HG03342 (cell line): ENCODE measurements at regions not wholly inside any gene's neighbourhood (a gene's known extent, or its start where the extent isn't known, plus 50 kb on each side); places are given as distances from the start of the nearest gene placed in this dataset.

Experiments used
- ATAC-seq: cut with Tn5 transposase; IDR thresholded peaks from one replicate; pipeline ENCODE4 v1.9.1; 2021; ENCODE audit warnings: mild to moderate bottlenecking, moderate library complexity; ENCODE audit not compliant: unreplicated experiment

GRCh38 chr3:64957408-64958198 is 269.8 kb upstream of the ADAMTS9 start:
- no peak for ATAC-seq

- no peak for ATAC-seq
These were observed 269.0 kb upstream of the ADAMTS9 start for GRCh38 chr3:64956711-64957325.

GRCh38 chr3:64954995-64955636 is 267.3 kb upstream of the ADAMTS9 start:
- ATAC-seq = no peak

GRCh38 chr3:64945171-64945729 is 257.4 kb upstream of the ADAMTS9 start:
- ATAC-seq = no peak

DNA sequence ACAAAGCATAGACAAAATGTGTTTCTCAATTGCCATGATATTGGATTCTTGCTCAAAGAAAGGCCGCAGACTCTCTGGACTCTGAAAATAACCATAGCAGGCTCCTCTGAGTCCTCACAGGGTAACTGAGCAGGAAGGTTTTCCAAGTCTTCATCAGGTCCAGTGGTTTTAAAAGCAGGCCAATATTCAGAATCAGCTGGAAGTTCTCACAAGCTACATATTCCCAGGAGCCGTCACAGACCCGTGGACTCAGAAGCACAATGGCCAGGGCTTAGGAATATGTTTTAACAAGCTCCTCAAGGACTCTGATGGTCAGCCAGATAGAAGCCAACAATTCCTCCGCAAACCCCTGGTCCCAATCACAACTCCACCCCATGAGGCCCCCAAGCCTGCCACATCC is 256.1 kb upstream of the ADAMTS9 start:
- no peak for ATAC-seq

GRCh38 chr3:64940596-64941348 is 253.0 kb upstream of the ADAMTS9 start:
- ATAC-seq = no peak

- ATAC-seq = no peak
These were observed 252.1 kb upstream of the ADAMTS9 start for GRCh38 chr3:64939747-64940450.

DNA sequence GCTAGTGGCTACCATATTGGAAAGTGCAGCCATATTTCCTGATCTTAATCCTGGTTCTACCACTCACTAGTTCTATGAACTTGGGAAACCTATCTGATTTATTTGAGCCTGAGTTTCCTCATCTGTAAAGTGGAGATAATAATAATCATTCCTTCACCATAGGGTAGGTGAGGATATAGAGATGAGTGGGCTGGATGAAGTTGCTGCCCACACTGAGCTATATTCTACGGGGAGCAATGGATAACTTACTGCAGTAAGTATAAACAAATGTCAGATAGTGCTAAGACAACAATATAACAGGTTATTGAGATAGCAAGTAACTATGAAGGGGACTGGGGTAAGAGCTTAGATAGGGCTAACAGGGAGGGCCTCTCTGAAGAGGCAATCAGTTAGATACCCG is 251.5 kb upstream of the ADAMTS9 start:
- ATAC-seq = no peak

DNA sequence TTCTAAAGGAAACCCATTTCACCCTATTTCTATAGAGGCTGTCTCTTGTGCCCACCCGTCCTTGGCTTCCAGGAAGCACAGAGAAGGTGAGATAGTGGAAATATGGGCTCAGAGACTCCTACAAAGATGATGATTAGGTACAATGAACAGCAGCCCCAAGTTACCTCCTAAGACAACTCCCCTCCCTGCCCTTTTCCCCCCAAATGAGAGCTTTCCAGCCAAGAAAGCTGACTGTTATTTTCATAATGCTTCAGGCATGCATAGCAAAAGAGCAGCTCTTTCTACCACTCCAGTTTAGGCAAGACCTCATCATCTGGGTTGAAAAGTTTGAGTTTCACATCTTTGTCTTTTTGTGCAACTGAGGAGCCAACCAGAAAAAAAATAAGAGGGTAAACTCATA is 248.8 kb upstream of the ADAMTS9 start:
- ATAC-seq = no peak

DNA sequence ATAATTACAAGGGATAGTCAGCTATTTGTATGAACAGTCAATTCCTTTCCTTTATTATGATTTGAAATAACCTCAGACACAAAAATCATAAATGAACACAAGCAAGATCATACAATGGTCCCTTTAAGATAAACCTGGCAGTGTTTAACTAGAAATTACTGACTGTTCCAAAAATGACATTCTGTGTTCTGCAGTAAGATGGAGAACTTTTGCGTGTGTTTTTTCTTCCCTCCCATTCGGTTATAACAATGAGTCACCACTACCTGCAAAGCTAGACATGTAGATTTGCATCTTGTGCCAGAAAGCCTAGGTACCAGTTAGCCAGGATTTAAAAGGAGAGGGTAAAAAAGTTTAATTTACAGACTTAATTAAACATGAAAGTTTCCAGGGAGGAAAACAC is 248.2 kb upstream of the ADAMTS9 start:
- no peak for ATAC-seq

GRCh38 chr3:64932666-64933342 is 245.0 kb upstream of the ADAMTS9 start:
- ATAC-seq = no peak

- no peak for ATAC-seq
These were observed 244.3 kb upstream of the ADAMTS9 start for GRCh38 chr3:64932016-64932518.

GRCh38 chr3:64930891-64931290 is 243.1 kb upstream of the ADAMTS9 start:
- ATAC-seq = no peak

DNA sequence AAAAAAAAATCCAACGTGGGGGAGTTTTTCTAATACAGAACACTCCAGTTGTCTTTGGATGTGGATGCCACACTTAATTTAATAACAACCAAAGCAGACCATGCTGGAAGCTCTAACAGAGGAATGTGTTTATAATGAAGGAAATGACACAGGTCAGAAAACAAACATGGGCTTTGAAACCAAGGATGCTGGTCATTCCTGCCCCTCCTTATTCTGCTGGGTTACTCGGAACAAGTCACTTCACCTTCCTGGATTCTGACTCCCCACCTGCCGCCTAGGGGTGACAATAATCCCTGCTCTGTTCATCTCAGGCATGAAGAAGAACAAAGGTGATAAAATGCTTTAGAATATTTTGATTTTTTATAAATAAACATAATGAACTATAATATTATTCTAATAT is 240.9 kb upstream of the ADAMTS9 start:
- ATAC-seq = no peak

GRCh38 chr3:64927689-64928088 is 239.9 kb upstream of the ADAMTS9 start:
- ATAC-seq = no peak

- no peak for ATAC-seq
These were observed 237.8 kb upstream of the ADAMTS9 start for GRCh38 chr3:64925575-64925974.

DNA sequence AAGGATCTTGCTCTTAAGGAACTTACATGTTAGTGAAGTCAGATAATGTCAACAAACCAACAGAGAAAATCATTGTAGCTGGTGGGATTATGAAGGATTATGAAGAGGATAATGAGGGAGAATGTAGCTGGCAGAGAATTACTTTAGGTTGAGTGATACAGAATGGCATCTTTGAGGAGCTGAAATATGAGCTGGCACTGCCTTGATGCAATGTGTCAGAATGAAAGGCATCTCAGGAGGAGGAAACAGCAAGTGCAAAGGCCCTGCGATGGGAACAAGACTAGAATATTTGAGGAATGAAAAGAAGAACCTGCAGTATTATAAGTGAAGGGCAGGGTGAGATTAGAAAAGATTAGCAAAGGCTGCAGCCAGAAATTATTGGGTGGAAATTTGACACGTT is 237.2 kb upstream of the ADAMTS9 start:
- no peak for ATAC-seq

DNA sequence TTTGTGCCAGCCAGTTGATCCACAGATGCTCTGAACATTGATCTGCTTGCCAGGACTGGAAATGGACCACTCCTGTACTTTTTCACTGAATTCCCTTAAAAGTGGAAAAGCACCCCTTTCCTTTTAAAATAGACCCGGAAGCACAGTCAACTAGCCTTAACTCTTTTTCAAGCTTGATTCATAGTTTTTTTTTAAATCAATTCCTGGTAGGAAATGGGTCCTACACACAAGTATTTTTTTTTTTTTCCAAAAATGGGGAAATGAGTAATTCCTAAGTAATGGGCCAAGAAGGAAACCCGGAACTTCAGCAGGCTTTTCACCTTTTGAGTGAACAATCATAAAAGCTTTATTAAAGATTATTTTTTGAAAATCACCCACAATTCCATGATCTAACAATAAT is 234.4 kb upstream of the ADAMTS9 start:
- ATAC-seq = no peak

- no peak for ATAC-seq
These were observed 233.7 kb upstream of the ADAMTS9 start for GRCh38 chr3:64921281-64922065.
